ENCODE measurements at regions not wholly inside any gene's neighbourhood (a gene's known extent, or its start where the extent isn't known, plus 50 kb on each side); places are given as distances from the start of the nearest gene placed in this dataset.

GRCh38 chr7:47049234-47049774 lies 532.6 kb downstream of the TNS3 start:
- TF ChIP-seq CTCF (conservative IDR thresholded peaks at IDR 0.05; ENCODE audit: low read depth, low read length), result no peak
- DNase-seq (ENCODE audit: low read depth), result no peak
- no peak overlapping the region for H3K4me3 ChIP-seq (ENCODE audit: low read depth, low read length)

DNA sequence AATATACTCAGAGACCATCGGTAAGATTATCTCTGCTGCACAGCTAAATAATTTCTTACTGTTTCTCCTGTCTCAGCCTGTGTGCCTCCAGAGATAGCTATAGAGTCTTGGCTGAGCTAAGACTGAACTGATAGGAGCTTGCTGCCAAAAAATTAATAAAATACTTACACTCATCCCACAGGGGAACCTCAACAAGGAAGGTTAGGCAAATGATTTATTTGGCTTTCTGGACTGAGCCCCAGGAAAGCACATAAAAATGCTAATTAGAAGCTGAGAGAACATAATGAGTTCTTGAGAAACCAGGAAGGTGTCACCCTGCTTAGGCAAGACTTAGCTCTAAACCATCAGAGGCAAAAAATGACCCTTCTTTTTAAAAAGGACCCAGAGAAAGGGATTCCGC lies 534.5 kb downstream of the TNS3 start:
- no peak overlapping the region for H3K4me3 ChIP-seq (ENCODE audit: low read depth, low read length)
- no peak for DNase-seq (ENCODE audit: low read depth)
- no peak for TF ChIP-seq CTCF (conservative IDR thresholded peaks at IDR 0.05; ENCODE audit: low read depth, low read length)

DNA sequence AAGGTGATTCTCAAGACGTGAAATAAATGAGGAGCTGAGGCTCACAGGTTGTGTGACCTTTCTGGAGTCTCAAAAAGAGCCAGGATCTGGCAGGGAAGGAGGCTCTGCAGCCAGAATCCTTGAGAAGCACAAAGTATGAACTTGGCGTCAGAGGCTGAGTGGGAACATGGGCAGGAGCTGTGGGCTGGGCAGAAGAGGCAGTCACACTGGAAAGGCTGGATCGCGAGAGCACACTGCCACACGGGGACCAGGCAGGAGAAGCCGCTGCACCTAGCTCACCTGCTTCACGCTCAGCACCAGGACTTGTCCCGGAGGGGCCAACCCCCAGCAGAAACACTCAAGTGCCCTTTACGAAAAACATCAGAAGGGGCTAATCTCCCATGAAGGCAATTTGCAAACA lies 535.0 kb downstream of the TNS3 start:
- no peak for TF ChIP-seq CTCF (conservative IDR thresholded peaks at IDR 0.05; ENCODE audit: low read depth, low read length)
- DNase-seq (ENCODE audit: low read depth), result no peak
- no peak overlapping the region for H3K4me3 ChIP-seq (ENCODE audit: low read depth, low read length)

DNA sequence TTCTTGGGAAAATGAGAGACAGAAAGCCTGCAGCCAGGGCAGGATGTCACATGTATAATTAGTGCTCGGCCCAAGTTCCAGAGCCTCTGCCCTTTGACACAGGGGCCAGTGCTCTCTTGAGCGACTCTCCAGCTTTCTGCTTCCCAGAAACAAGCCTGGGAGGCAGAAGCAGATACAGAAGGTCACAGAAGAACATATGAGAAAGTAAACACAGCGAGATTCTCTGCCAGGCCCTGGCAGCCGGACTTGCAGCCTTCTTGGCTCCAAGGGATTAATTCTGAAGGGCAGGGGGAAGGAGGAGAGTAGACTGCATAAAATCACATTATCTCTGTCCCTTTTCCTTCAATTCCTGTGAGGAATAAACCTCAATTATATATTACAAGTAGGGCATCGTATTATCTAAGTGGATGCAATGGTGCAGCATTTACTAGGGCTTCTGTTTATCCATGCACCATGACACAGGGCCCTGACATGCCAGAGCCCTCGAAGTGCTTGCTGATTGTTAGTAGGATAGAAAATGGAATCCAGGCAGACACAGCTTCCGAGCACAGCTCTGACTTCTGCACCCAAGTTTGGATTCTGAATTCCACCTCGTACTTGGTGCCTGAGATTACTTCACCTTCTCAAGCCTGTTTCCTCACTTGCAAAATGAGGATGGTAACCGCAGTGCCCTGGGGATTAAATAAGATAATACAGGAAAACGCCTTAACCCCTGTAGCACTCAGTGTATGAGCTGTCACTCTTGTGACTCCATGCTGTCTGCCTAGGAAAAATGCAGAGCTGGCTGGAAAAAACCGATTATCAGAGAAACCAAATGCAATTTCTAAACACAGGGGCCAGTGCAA lies 536.5 kb downstream of the TNS3 start:
- peak; percentile 73 for DNase-seq (ENCODE audit: low read depth)
- no peak overlapping the region for H3K4me3 ChIP-seq (ENCODE audit: low read depth, low read length)
- TF ChIP-seq CTCF (conservative IDR thresholded peaks at IDR 0.05; ENCODE audit: low read depth, low read length), result no peak

DNA sequence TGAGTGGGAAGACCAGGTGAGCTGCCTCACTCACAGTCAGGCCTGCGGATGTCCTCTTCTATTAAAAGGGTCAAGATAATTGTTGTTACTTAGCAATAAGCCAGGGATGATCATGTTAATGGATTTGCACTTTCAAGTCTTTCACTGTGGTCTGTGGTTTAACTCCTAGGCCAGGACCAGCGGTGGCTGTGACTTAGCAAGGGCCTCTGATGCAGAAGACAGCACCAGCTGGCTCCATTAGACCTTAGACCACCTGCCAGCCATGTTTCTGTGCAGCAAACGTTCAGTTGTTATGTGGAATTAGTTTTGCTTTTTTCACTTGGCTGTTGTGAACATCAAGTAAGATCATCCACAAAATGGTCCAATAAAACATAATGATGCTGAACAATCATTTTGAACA lies 537.3 kb downstream of the TNS3 start:
- H3K4me3 ChIP-seq (ENCODE audit: low read depth, low read length), result no peak overlapping the region
- DNase-seq (ENCODE audit: low read depth), result no peak
- no peak for TF ChIP-seq CTCF (conservative IDR thresholded peaks at IDR 0.05; ENCODE audit: low read depth, low read length)

DNA sequence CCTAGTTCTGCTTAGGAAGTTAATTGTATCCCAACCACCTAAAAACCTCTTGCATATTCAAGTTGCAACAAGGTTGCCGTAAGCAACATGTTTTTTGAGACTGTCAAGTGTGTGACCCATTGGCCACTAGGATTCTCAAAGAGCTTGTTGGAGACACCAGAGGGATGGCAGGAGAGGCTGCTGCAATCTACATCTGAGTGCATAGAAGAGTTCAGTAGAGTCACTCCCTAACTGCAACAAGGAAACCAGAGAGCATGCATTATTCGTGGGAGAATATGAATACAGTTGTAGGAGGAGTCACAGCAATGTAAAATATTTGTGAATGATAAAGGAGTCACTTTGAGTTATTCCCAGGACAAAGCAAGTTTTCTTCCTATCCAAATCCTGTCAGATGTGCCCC lies 538.6 kb downstream of the TNS3 start:
- TF ChIP-seq CTCF (conservative IDR thresholded peaks at IDR 0.05; ENCODE audit: low read depth, low read length), result no peak
- DNase-seq (ENCODE audit: low read depth), result no peak
- H3K4me3 ChIP-seq (ENCODE audit: low read depth, low read length), result no peak overlapping the region

GRCh38 chr7:47042669-47043068 lies 539.2 kb downstream of the TNS3 start:
- no peak for TF ChIP-seq CTCF (conservative IDR thresholded peaks at IDR 0.05; ENCODE audit: low read depth, low read length)
- no peak for DNase-seq (ENCODE audit: low read depth)
- H3K4me3 ChIP-seq (ENCODE audit: low read depth, low read length), result no peak overlapping the region
